B cell (primary cell): ENCODE measurements at regions not wholly inside any gene's neighbourhood (a gene's known extent, or its start where the extent isn't known, plus 50 kb on each side); places are given as distances from the start of the nearest gene placed in this dataset.
A peak's percentile ranks its signal among the peaks of the same experiment; 100 is the strongest.

ENCODE experiments used
- ATAC-seq: fragments of 200-7000 bp; cut with Tn5 transposase; one replicate; pipeline ENCODE4 v1.10.0; 2021; ENCODE audit warnings: low read depth, mild to moderate bottlenecking, moderate number of reproducible peaks, moderate library complexity
- CTCF ChIA-PET: fragments of 350-600 bp; sonication (Branson Sonifier 250); formaldehyde crosslinking; loops from one replicate; lab custom pipeline; 2021; ENCODE audit warnings: antibody characterized with exemption, inconsistent platforms; lab: Charles Lee
- POLR2A ChIA-PET: fragments of 350-600 bp; sonication (Branson Sonifier 250); formaldehyde crosslinking; loops from one replicate; lab custom pipeline; 2021; ENCODE audit warnings: antibody characterized with exemption; lab: Charles Lee
- DNase-seq: peaks from one replicate; pipeline ENCODE4 v3.0.0; 2013
- H2AFZ ChIP-seq: 2 replicates; pipeline ENCODE4 v1.6.1; 2012; ENCODE audit warnings: mild to moderate bottlenecking, low read depth, low read length; ENCODE audit not compliant: insufficient read depth, poor library complexity, severe bottlenecking
- H3K27ac ChIP-seq, 2 donors: 1 replicate in 1 of 2; 2 replicates in 1 of 2; pipeline ENCODE4 v1.5.1; 2012 to 2013; ENCODE audit warnings: low read length in 2 of 2, mild to moderate bottlenecking in 2 of 2, moderate library complexity in 1 of 2
- H3K27me3 ChIP-seq, 4 experiments: fragments of 200-600 bp in 1 of 4; sonication (generic) in 1 of 4; replicated peaks in 1 of 4; 1 replicate in 2 of 4; 2 replicates in 2 of 4; pipeline versions ENCODE4 v1.6.1 to v1.7.0; 2013 to 2016; ENCODE audit warnings: low read length in 3 of 4, mild to moderate bottlenecking in 2 of 4, mixed read lengths in 1 of 4, moderate library complexity in 1 of 4; ENCODE audit not compliant: insufficient read depth in 4 of 4, control insufficient read depth in 3 of 4; ENCODE audit errors: control extremely low read depth in 1 of 4
- H3K36me3 ChIP-seq, 2 experiments: replicated peaks in 1 of 2; 1 replicate in 1 of 2; 2 replicates in 1 of 2; pipeline versions ENCODE4 v1.6.1 to v1.7.1; 2013; ENCODE audit warnings: low read length in 1 of 2; ENCODE audit not compliant: insufficient read depth in 2 of 2, control insufficient read depth in 1 of 2; ENCODE audit errors: control extremely low read depth in 1 of 2, extremely low read depth in 1 of 2
- H3K4me1 ChIP-seq, 2 donors: fragments of 200-600 bp in 1 of 2; sonication (generic) in 1 of 2; 1 replicate in 1 of 2; 2 replicates in 1 of 2; pipeline versions ENCODE4 v1.5.1 to v1.6.1; 2013 to 2017; ENCODE audit warnings: low read length in 2 of 2; ENCODE audit not compliant: control insufficient read depth in 2 of 2, insufficient read depth in 2 of 2
- H3K4me2 ChIP-seq: replicated peaks from 2 replicates; pipeline ENCODE3; 2012; ENCODE audit warnings: mild to moderate bottlenecking, low read depth, low read length; ENCODE audit not compliant: poor library complexity, severe bottlenecking
- H3K4me3 ChIP-seq, 5 experiments: fragments of 200-600 bp in 1 of 5; sonication (generic) in 1 of 5; 1 replicate in 3 of 5; 2 replicates in 2 of 5; pipeline versions ENCODE4 v1.5.1 to v1.7.0; 2011 to 2016; ENCODE audit warnings: low read length in 4 of 5, mild to moderate bottlenecking in 4 of 5, low read depth in 2 of 5, control low read depth in 1 of 5, moderate library complexity in 1 of 5; ENCODE audit not compliant: insufficient read depth in 1 of 5; ENCODE audit errors: control extremely low read depth in 1 of 5, extremely low read depth in 1 of 5
- H3K79me2 ChIP-seq: fragments of 200-600 bp; sonication (generic); one replicate; pipeline ENCODE4 v1.6.0; 2016; ENCODE audit warnings: low read length; ENCODE audit not compliant: control insufficient read depth, insufficient read depth
- H3K9ac ChIP-seq: fragments of 200-600 bp; sonication (generic); 2 replicates; pipeline ENCODE4 v1.6.1; 2017; ENCODE audit warnings: mild to moderate bottlenecking, low read length, moderate library complexity
- H3K9me3 ChIP-seq, 3 donors: one replicate each; pipeline versions ENCODE4 v1.6.1 to v1.7.1; 2013; ENCODE audit warnings: low read length in 2 of 3; ENCODE audit not compliant: control insufficient read depth in 2 of 3, insufficient read depth in 1 of 3; ENCODE audit errors: control extremely low read depth in 1 of 3
- H4K20me1 ChIP-seq: 2 replicates; pipeline ENCODE4 v1.6.0; 2012; ENCODE audit warnings: mild to moderate bottlenecking, low read length; ENCODE audit not compliant: insufficient read depth, control insufficient read depth, poor library complexity, severe bottlenecking
- H3K27ac Mint-ChIP-seq: one replicate; pipeline ENCODE4 v1.8.0; 2021; ENCODE audit warnings: mixed read lengths
- H3K27me3 Mint-ChIP-seq: one replicate; pipeline ENCODE4 v1.8.0; 2021; ENCODE audit warnings: mixed read lengths
- H3K4me1 Mint-ChIP-seq: one replicate; pipeline ENCODE4 v1.8.0; 2021; ENCODE audit warnings: mixed read lengths
- H3K4me3 Mint-ChIP-seq: one replicate; pipeline ENCODE4 v1.8.0; 2021; ENCODE audit warnings: mixed read lengths
- H3K9me3 Mint-ChIP-seq: one replicate; pipeline ENCODE4 v1.8.0; 2022; ENCODE audit warnings: mixed read lengths; ENCODE audit not compliant: insufficient read depth
- EZH2 ChIP-seq: IDR thresholded peaks from 2 replicates; pipeline ENCODE4 v1.6.1; 2012; ENCODE audit warnings: borderline replicate concordance, low read depth, mild to moderate bottlenecking, moderate library complexity, low read length; ENCODE audit not compliant: insufficient read depth, poor library complexity, severe bottlenecking
- WGBS: methylation state at CpG from one replicate; pipeline ENCODE4 v1.1.5; 2013; ENCODE audit warnings: missing lambda C conversion rate; ENCODE audit not compliant: insufficient coverage; 5-methylcytosine and 5-hydroxymethylcytosine counted together
- intact Hi-C: fragments of 100-400 bp; cut with micrococcal nuclease; formaldehyde crosslinking; loops from one replicate; pipeline ENCODE4 v1.10.0; 2022
- TF ChIP-seq, protein P1 (sequence below): fragments of 200-600 bp; IDR thresholded peaks from one replicate; pipeline ENCODE4 v1.8.0; 2022; ENCODE audit warnings: antibody characterized with exemption, mild to moderate bottlenecking

GRCh38 chr2:8431446-8432125 is 250.3 kb upstream of the ID2 start:
- Mint-ChIP-seq H3K4me3 (no peak overlapping the region), H3K27ac (no peak overlapping the region), H3K27me3 (peaks cover 15% of the 10 kb centered on the region), H3K9me3 (no peaks in the 10 kb centered on the region), H3K4me1 (peaks cover 20% of the 10 kb centered on the region)
- H3K9me3 ChIP-seq: peaks cover 0 to 5% (median 0%) of the 10 kb centered on the region in 3 donors
- DNase-seq: no peak
- intact Hi-C loops: no loop called here
- H2AFZ ChIP-seq: no peak overlapping the region
- H4K20me1 ChIP-seq: no peaks in the 10 kb centered on the region
- TF ChIP-seq, protein P1, sequence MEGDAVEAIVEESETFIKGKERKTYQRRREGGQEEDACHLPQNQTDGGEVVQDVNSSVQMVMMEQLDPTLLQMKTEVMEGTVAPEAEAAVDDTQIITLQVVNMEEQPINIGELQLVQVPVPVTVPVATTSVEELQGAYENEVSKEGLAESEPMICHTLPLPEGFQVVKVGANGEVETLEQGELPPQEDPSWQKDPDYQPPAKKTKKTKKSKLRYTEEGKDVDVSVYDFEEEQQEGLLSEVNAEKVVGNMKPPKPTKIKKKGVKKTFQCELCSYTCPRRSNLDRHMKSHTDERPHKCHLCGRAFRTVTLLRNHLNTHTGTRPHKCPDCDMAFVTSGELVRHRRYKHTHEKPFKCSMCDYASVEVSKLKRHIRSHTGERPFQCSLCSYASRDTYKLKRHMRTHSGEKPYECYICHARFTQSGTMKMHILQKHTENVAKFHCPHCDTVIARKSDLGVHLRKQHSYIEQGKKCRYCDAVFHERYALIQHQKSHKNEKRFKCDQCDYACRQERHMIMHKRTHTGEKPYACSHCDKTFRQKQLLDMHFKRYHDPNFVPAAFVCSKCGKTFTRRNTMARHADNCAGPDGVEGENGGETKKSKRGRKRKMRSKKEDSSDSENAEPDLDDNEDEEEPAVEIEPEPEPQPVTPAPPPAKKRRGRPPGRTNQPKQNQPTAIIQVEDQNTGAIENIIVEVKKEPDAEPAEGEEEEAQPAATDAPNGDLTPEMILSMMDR: no peak
- TF ChIP-seq EZH2: no peak
- H3K79me2 ChIP-seq: no peaks in the 10 kb centered on the region
- CTCF ChIA-PET: interaction anchor here (0.9 kb wide), 1 partner anchor 10 kb away, joined by 3 read pairs; no protein-coding TSS in a partner anchor
- H3K4me2 ChIP-seq: no peak overlapping the region
- H3K36me3 ChIP-seq: no peaks in the 10 kb centered on the region
- H3K4me1 ChIP-seq: peaks cover 8 to 21% of the 10 kb centered on the region in 2 donors
- no peak overlapping the region for H3K9ac ChIP-seq
- 97% methylated on average over 2 of the region's 3 CpGs for WGBS
- H3K27me3 ChIP-seq: peaks cover 0 to 5% (median 0%) of the 10 kb centered on the region in 4 experiments
- no peak overlapping the region for H3K27ac ChIP-seq
- POLR2A ChIA-PET: no interaction called here
- no peak overlapping the region for H3K4me3 ChIP-seq
- no peak for ATAC-seq

DNA sequence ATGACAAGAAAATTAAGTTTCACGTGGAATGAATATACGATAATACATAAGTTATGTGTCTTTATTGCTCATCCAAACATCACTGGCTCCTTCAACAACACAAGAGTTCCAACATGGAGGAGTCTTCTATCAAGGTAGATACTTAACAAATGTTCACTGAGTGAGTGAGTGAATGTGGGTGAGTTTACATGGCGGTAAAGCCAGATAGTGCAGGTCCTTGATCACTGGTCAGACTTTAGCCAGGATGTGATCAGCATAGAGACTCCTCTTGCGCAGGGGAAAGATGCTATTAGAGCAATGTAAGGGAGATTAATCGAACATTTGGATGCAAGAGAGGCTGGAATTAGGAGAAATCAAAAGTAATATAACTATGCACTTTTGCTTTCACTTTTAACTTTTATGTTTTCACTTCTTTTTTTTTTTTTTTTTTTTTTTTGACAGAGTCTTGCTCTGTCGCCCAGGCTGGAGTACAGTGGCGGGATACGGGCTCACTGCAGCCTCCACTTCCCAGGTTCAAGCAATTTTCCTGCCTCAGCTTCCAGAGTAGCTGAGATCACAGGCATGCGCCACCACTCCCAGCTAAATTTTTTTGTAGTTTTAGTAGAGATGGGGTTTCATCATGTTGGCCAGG is 249.0 kb upstream of the ID2 start:
- Histone ChIP-seq H3K4me1 (peaks cover 8 to 21% of the 10 kb centered on the region in 2 donors), H3K9ac (peak overlapping the region; percentile 39), H3K36me3 (no peaks in the 10 kb centered on the region), H3K4me2 (peak overlapping the region; percentile 61), H2AFZ (no peak overlapping the region), H3K9me3 (peaks cover 0 to 5% (median 0%) of the 10 kb centered on the region in 3 donors), H3K4me3 (peak overlapping the region in 1 of 5 experiments; percentile 34), H3K79me2 (no peaks in the 10 kb centered on the region), H3K27me3 (peaks cover 0 to 8% (median 0%) of the 10 kb centered on the region in 4 experiments), H3K27ac (no peak overlapping the region), H4K20me1 (no peaks in the 10 kb centered on the region)
- Mint-ChIP-seq H3K4me1 (peaks cover 20% of the 10 kb centered on the region), H3K4me3 (peak overlapping the region; percentile 64), H3K9me3 (no peaks in the 10 kb centered on the region), H3K27me3 (peaks cover 8% of the 10 kb centered on the region), H3K27ac (peak overlapping the region; percentile 38)
- DNase-seq (peak; percentile 26), ATAC-seq (no peak)
- no peak for TF ChIP-seq EZH2
- TF ChIP-seq, protein P1: no peak
- ChIA-PET CTCF (no interaction called here), POLR2A (no interaction called here)
- intact Hi-C loops: no loop called here
- 100% methylated on average over 1 of the region's 9 CpGs for WGBS
